PFSK-1 (cell line): ENCODE measurements at regions not wholly inside any gene's neighbourhood (a gene's known extent, or its start where the extent isn't known, plus 50 kb on each side); places are given as distances from the start of the nearest gene placed in this dataset.

Experiments used
- FOXP2 ChIP-seq: optimal IDR thresholded peaks from 2 replicates; pipeline ENCODE3; 2011; ENCODE audit warnings: borderline replicate concordance, control low read depth, inconsistent platforms; ENCODE audit not compliant: insufficient read depth; ENCODE audit errors: extremely low read length, extremely low read depth
- POLR2AphosphoS5 ChIP-seq: IDR thresholded peaks from 2 replicates; pipeline ENCODE4 v1.6.1; 2012; ENCODE audit warnings: low read depth, mild to moderate bottlenecking, control low read depth, low read length, moderate library complexity
- REST ChIP-seq, 2 experiments: IDR thresholded peaks; 2 replicates each; pipeline versions ENCODE4 v1.6.1 to v1.8.0; 2011 to 2012; ENCODE audit warnings: low read depth in 2 of 2, low read length in 2 of 2, control low read depth in 1 of 2, inconsistent platforms in 1 of 2, mild to moderate bottlenecking in 1 of 2, moderate library complexity in 1 of 2; ENCODE audit not compliant: insufficient read depth in 1 of 2
- SIN3A ChIP-seq: IDR thresholded peaks from 2 replicates; pipeline ENCODE4 v1.6.1; 2012; ENCODE audit warnings: mild to moderate bottlenecking, low read length, moderate library complexity, borderline replicate concordance; ENCODE audit not compliant: insufficient read depth
- TAF1 ChIP-seq: IDR thresholded peaks from 2 replicates; pipeline ENCODE4 v1.6.1; 2012; ENCODE audit warnings: low read length, control low read depth, borderline replicate concordance; ENCODE audit not compliant: insufficient read depth

- TF ChIP-seq SIN3A (no peak), FOXP2 (no peak), REST (IDR thresholded peaks at IDR 0.05; ENCODE audit: insufficient read depth in 1 of 2, low read depth in 2 of 2, low read length in 2 of 2) (no peak), TAF1 (no peak), POLR2AphosphoS5 (no peak)
These were observed 300.5 kb upstream of the CTNND2 start for GRCh38 chr5:12204761-12205160.

DNA sequence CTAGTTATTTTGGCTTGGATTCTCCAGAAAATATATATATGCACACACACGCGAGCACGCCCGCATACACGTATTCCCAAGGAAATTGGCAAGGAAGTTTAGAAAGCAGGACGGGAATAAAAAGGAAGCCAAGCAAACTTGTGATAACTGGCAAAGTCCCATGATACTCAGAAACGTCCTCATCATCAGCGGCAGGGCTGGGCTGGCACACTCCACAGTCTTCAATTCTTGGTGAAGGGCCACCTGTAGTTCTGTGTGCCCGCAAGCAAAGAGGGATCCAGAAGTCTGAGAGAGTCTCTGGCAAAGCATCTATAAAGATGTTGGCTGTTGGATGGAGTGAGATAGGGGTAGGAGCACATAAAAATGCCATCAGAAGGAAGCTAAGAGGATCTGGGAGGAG, 289.3 kb upstream of the CTNND2 start:
- TF ChIP-seq POLR2AphosphoS5 (no peak), FOXP2 (no peak)

DNA sequence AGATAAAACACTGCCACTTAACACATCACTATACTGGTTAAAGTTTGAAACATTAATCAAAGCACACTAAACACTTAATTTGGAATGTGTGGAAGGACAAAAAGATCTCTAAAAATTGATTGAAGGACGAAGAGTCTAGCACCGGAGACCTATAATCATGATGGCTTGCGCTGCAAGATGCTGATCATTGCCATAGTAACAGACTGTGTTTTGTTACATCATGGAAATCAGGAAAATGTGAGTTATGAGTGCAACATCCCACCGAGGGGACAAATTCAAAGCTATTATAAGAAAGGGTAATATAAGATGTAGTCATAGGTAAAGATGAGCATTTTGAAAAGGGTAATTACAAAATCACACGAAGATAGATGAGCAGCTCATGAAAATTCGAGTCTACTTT, 278.8 kb upstream of the CTNND2 start:
- no peak for TF ChIP-seq SIN3A
- TF ChIP-seq POLR2AphosphoS5 = no peak
- TF ChIP-seq REST (IDR thresholded peaks at IDR 0.05; ENCODE audit: insufficient read depth in 1 of 2, low read depth in 2 of 2, low read length in 2 of 2) = no peak
- no peak for TF ChIP-seq FOXP2
- no peak for TF ChIP-seq TAF1

GRCh38 chr5:12177851-12178250, 273.6 kb upstream of the CTNND2 start:
- TF ChIP-seq TAF1 (no peak), REST (IDR thresholded peaks at IDR 0.05; ENCODE audit: insufficient read depth in 1 of 2, low read depth in 2 of 2, low read length in 2 of 2) (no peak), SIN3A (no peak), POLR2AphosphoS5 (no peak), FOXP2 (no peak)

DNA sequence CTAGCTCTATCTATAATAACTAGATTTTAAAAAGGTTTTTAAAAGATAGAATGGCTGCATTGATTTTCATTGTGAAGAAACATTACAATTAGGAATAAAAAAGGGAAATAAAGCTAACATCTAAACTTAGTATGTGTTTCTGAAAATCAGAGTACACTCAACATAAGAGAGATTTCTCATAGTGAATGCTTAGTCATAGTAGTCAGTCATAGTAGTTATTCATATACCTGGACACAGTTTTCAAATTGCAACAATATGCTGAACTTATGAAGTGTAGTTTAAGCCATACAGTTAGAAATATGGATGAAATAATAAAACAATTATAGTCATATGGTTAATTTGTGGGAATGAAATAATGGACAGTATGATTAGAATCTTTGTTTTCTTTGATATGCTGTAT, 273.0 kb upstream of the CTNND2 start:
- no peak for TF ChIP-seq FOXP2
- no peak for TF ChIP-seq POLR2AphosphoS5
- TF ChIP-seq TAF1 = no peak
- TF ChIP-seq REST (IDR thresholded peaks at IDR 0.05; ENCODE audit: insufficient read depth in 1 of 2, low read depth in 2 of 2, low read length in 2 of 2) = no peak
